OCI-LY1 (cell line): ENCODE measurements at regions not wholly inside any gene's neighbourhood (a gene's known extent, or its start where the extent isn't known, plus 50 kb on each side); places are given as distances from the start of the nearest gene placed in this dataset.

Experiments
- CTCF ChIP-seq: fragments of 200-600 bp; sonication (generic), shearing (Covaris generic); IDR thresholded peaks from 2 replicates; pipeline ENCODE4 v1.5.1; 2017; ENCODE audit warnings: mild to moderate bottlenecking, antibody characterized with exemption, low read length, moderate library complexity, mixed read lengths
- EZH2 ChIP-seq: fragments of 200-600 bp; sonication (generic), shearing (Covaris generic); IDR thresholded peaks from 2 replicates; pipeline ENCODE4 v1.8.0; 2017; ENCODE audit warnings: borderline replicate concordance, mixed run types, mild to moderate bottlenecking, antibody characterized with exemption, low read length, moderate library complexity, mixed read lengths

GRCh38 chrX:137424679-137425078, 141.2 kb upstream of the ZIC3 start:
- TF ChIP-seq CTCF: no peak
- TF ChIP-seq EZH2: no peak
